Endothelial cell of umbilical vein (primary cell): ENCODE measurements at regions not wholly inside any gene's neighbourhood (a gene's known extent, or its start where the extent isn't known, plus 50 kb on each side); places are given as distances from the start of the nearest gene placed in this dataset.

Experiments
- BruUV-seq: library from RNA; stranded (reverse); fragments of 400-500 nt; replicated peaks from 2 replicates; lab custom pipeline; 2021; lab: Mats Ljungman, UMichigan
- CTCF ChIA-PET: fragments of 300-600, 350-600 bp; sonication (Branson Sonifier 250); formaldehyde crosslinking; loops from one replicate; lab custom pipeline; 2021; ENCODE audit warnings: antibody characterized with exemption, inconsistent platforms; lab: Charles Lee
- POLR2A ChIA-PET: fragments of 300-600, 350-600 bp; sonication (Branson Sonifier 250); formaldehyde crosslinking; loops from one replicate; lab custom pipeline; 2021; ENCODE audit warnings: antibody characterized with exemption, inconsistent platforms; lab: Charles Lee
- DNase-seq: peaks from one replicate; pipeline ENCODE4 v3.0.0-alpha.2; 2011; ENCODE audit warnings: low read depth, low spot score
- FAIRE-seq: peaks from 2 replicates; lab custom pipeline; 2011; peaks lifted over from hg19 to GRCh38; lab: Jason Lieb, UNC
- H2AFZ ChIP-seq: 2 replicates; pipeline ENCODE4 v1.6.0; 2012; ENCODE audit warnings: low read depth, low read length, control low read depth, inconsistent platforms
- H3K27ac ChIP-seq: 2 replicates; pipeline ENCODE4 v1.5.1; 2011; ENCODE audit warnings: low read depth, mild to moderate bottlenecking, control low read depth, low read length, moderate library complexity; ENCODE audit not compliant: insufficient read depth
- H3K27me3 ChIP-seq, 2 experiments: 2 replicates each; pipeline versions ENCODE4 v1.6.0 to v1.6.1; 2011; ENCODE audit warnings: low read length in 2 of 2, mixed read lengths in 1 of 2; ENCODE audit not compliant: control insufficient read depth in 2 of 2, insufficient read depth in 2 of 2
- H3K36me3 ChIP-seq, 2 experiments: 2 replicates in 1 of 2; 3 replicates in 1 of 2; pipeline ENCODE4 v1.5.1; 2011; ENCODE audit warnings: low read length in 2 of 2, mild to moderate bottlenecking in 1 of 2, moderate library complexity in 1 of 2; ENCODE audit not compliant: control insufficient read depth in 2 of 2, insufficient read depth in 2 of 2; ENCODE audit errors: extremely low read depth in 1 of 2
- H3K4me1 ChIP-seq: 3 replicates; pipeline ENCODE4 v1.5.1; 2011; ENCODE audit warnings: mild to moderate bottlenecking, low read length; ENCODE audit not compliant: control insufficient read depth, insufficient read depth; ENCODE audit errors: extremely low read depth
- H3K4me2 ChIP-seq: 2 replicates; pipeline ENCODE4 v1.6.1; 2011; ENCODE audit warnings: low read length, control low read depth, mixed read lengths; ENCODE audit not compliant: insufficient read depth
- H3K4me3 ChIP-seq, 3 experiments: fragments of 200-600 bp in 1 of 3; sonication (generic), shearing (Covaris generic) in 1 of 3; replicated peaks in 1 of 3; 2 replicates each; pipeline ENCODE4 v1.5.1; 2011 to 2016; ENCODE audit warnings: control low read depth in 3 of 3, low read length in 3 of 3, mild to moderate bottlenecking in 2 of 3, inconsistent platforms in 1 of 3, low read depth in 1 of 3, moderate library complexity in 1 of 3; ENCODE audit not compliant: insufficient read depth in 1 of 3
- H3K79me2 ChIP-seq: 2 replicates; pipeline ENCODE4 v1.6.0; 2012; ENCODE audit warnings: low read length, inconsistent platforms; ENCODE audit not compliant: control insufficient read depth, insufficient read depth
- H3K9ac ChIP-seq: replicated peaks from 2 replicates; pipeline ENCODE3; 2011; ENCODE audit warnings: low read length, control low read depth; ENCODE audit not compliant: insufficient read depth; ENCODE audit errors: extremely low read depth
- H3K9me1 ChIP-seq: replicated peaks from 3 replicates; pipeline ENCODE4 v1.6.0; 2011; ENCODE audit warnings: mild to moderate bottlenecking, low read length; ENCODE audit not compliant: control insufficient read depth, insufficient read depth; ENCODE audit errors: extremely low read depth
- H3K9me3 ChIP-seq: replicated peaks from 2 replicates; pipeline ENCODE4 v1.5.1; 2012; ENCODE audit warnings: low read length, inconsistent platforms; ENCODE audit not compliant: control insufficient read depth, insufficient read depth
- H4K20me1 ChIP-seq: replicated peaks from 2 replicates; pipeline ENCODE3; 2011; ENCODE audit warnings: mild to moderate bottlenecking, low read length; ENCODE audit not compliant: control insufficient read depth, insufficient read depth; ENCODE audit errors: extremely low read depth
- EZH2 ChIP-seq: IDR thresholded peaks from 2 replicates; pipeline ENCODE4 v1.6.1; 2012; ENCODE audit warnings: borderline replicate concordance, low read depth, mild to moderate bottlenecking, moderate library complexity, low read length, inconsistent platforms; ENCODE audit not compliant: severe bottlenecking
- FOS ChIP-seq: IDR thresholded peaks from 2 replicates; pipeline ENCODE4 v1.6.1; 2011; ENCODE audit warnings: mild to moderate bottlenecking, low read length, moderate library complexity, borderline replicate concordance; ENCODE audit not compliant: insufficient read depth
- GATA2 ChIP-seq: IDR thresholded peaks from 2 replicates; pipeline ENCODE4 v1.7.0; 2011; ENCODE audit warnings: low read depth, mild to moderate bottlenecking, moderate library complexity, mixed read lengths, low read length; ENCODE audit not compliant: insufficient read length, insufficient read depth
- JUN ChIP-seq: IDR thresholded peaks from 2 replicates; pipeline ENCODE4 v1.6.1; 2011; ENCODE audit warnings: borderline replicate concordance, low read depth; ENCODE audit not compliant: insufficient read length, insufficient read depth
- MYC ChIP-seq: IDR thresholded peaks from one replicate; pipeline ENCODE4 v1.6.1; 2011; ENCODE audit warnings: mild to moderate bottlenecking, low read depth, low read length
- POLR2A ChIP-seq: IDR thresholded peaks from 2 replicates; pipeline ENCODE4 v1.6.1; 2012; ENCODE audit warnings: low read depth, mild to moderate bottlenecking, control low read depth, low read length
- POLR2AphosphoS5 ChIP-seq: IDR thresholded peaks from 2 replicates; pipeline ENCODE4 v1.6.1; 2012; ENCODE audit warnings: low read depth, mild to moderate bottlenecking, control low read depth, low read length, moderate library complexity; ENCODE audit not compliant: insufficient read depth
- dilution Hi-C: fragments of 300-500 bp; cut with MboI; formaldehyde crosslinking; loops from one replicate; pipeline ENCODE4 v1.15.0; 2019; ENCODE audit warnings: low sequenced_read_pairs; ENCODE audit not compliant: extremely low pct_ligation_motif_present
- intact Hi-C: fragments of 100-400 bp; cut with micrococcal nuclease; formaldehyde crosslinking; loops from one replicate; pipeline ENCODE4 v1.10.0; 2022
- TF ChIP-seq, protein P1 (sequence below): IDR thresholded peaks from 2 replicates; pipeline ENCODE4 v1.6.1; 2011; ENCODE audit not compliant: insufficient read depth, insufficient read length
- TF ChIP-seq, protein P2 (sequence below), 2 donors: IDR thresholded peaks; 1 replicate in 1 of 2; 2 replicates in 1 of 2; pipeline ENCODE4 v1.5.1; 2011; ENCODE audit warnings: low read length in 2 of 2, mild to moderate bottlenecking in 2 of 2, moderate library complexity in 2 of 2, control low read depth in 1 of 2, inconsistent platforms in 1 of 2, low read depth in 1 of 2; ENCODE audit not compliant: insufficient read depth in 1 of 2; ENCODE audit errors: extremely low read depth in 1 of 2

DNA sequence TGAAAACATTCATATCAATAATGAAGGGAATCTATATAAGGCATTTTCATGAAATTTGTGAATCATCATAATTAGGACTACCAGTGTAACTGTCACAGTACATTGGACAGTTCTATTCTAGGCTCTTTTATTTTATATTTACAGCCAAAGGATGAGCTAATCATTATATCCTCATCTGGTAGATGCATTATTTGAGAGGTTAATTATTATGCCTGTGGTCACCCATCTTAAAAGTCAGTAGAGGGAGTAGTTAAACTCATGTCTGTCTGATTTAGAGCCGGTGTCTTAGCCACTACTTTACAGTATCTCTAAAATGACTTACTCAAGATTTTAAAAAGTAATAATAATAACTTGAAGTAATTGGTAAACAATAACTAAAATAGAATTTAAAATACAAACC, 899.3 kb upstream of the MAP3K7 start:
- BruUV-seq: no TSS peak
- TF ChIP-seq POLR2A (no peak), JUN (no peak), FOS (no peak), MYC (no peak), EZH2 (no peak), GATA2 (no peak), POLR2AphosphoS5 (no peak)
- TF ChIP-seq, protein P1, sequence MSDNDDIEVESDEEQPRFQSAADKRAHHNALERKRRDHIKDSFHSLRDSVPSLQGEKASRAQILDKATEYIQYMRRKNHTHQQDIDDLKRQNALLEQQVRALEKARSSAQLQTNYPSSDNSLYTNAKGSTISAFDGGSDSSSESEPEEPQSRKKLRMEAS: no peak
- TF ChIP-seq, protein P2, sequence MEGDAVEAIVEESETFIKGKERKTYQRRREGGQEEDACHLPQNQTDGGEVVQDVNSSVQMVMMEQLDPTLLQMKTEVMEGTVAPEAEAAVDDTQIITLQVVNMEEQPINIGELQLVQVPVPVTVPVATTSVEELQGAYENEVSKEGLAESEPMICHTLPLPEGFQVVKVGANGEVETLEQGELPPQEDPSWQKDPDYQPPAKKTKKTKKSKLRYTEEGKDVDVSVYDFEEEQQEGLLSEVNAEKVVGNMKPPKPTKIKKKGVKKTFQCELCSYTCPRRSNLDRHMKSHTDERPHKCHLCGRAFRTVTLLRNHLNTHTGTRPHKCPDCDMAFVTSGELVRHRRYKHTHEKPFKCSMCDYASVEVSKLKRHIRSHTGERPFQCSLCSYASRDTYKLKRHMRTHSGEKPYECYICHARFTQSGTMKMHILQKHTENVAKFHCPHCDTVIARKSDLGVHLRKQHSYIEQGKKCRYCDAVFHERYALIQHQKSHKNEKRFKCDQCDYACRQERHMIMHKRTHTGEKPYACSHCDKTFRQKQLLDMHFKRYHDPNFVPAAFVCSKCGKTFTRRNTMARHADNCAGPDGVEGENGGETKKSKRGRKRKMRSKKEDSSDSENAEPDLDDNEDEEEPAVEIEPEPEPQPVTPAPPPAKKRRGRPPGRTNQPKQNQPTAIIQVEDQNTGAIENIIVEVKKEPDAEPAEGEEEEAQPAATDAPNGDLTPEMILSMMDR (IDR thresholded peaks at IDR 0.05; ENCODE audit: extremely low read depth in 1 of 2, insufficient read depth in 1 of 2, low read depth in 1 of 2, low read length in 2 of 2): no peak
- Histone ChIP-seq H3K9ac (no peak overlapping the region), H2AFZ (no peak overlapping the region), H3K27me3 (no peaks in the 10 kb centered on the region), H3K9me1 (peaks cover 3% of the 10 kb centered on the region), H3K79me2 (no peaks in the 10 kb centered on the region), H3K27ac (no peak overlapping the region), H3K36me3 (no peaks in the 10 kb centered on the region), H3K4me1 (peaks cover 30% of the 10 kb centered on the region), H4K20me1 (no peaks in the 10 kb centered on the region), H3K4me2 (no peak overlapping the region), H3K9me3 (no peaks in the 10 kb centered on the region), H3K4me3 (no peak overlapping the region)
- dilution Hi-C loops: no loop called here
- intact Hi-C loops: loop anchor here (10.0 kb wide), 1 partner anchor 1059 kb away; no protein-coding TSS in a partner anchor
- DNase-seq (no peak), FAIRE-seq (no peak)
- ChIA-PET POLR2A (no interaction called here), CTCF (interaction anchor here (0.7 to 2.7 kb wide), 7 partner anchors 11 to 406 kb away, joined by 3 to 65 read pairs (median 8); no protein-coding TSS in a partner anchor)
